ENCODE measurements at regions not wholly inside any gene's neighbourhood (a gene's known extent, or its start where the extent isn't known, plus 50 kb on each side); places are given as distances from the start of the nearest gene placed in this dataset.

GRCh38 chr10:110399965-110400933 lies 95.5 kb upstream of the SMNDC1 start:
- 100% methylated on average over 2 of the region's 7 CpGs for WGBS (ENCODE audit: insufficient coverage)
- intact Hi-C loops (cut with micrococcal nuclease): no loop called here
- Histone ChIP-seq H3K9ac (ENCODE audit: low read length) (no peak overlapping the region), H2AFZ (ENCODE audit: insufficient read depth, low read depth, low read length, poor library complexity, severe bottlenecking) (no peak overlapping the region), H3K27ac (ENCODE audit: low read length in 2 of 2) (no peak overlapping the region), H3K4me3 (ENCODE audit: control extremely low read depth in 1 of 5, extremely low read depth in 1 of 5, insufficient read depth in 1 of 5, low read depth in 2 of 5, low read length in 4 of 5) (no peak overlapping the region), H3K27me3 (replicated peaks in 1 of 4; ENCODE audit: control extremely low read depth in 1 of 4, control insufficient read depth in 3 of 4, insufficient read depth in 4 of 4, low read length in 3 of 4) (peaks cover 0 to 4% (median 2%) of the 10 kb centered on the region in 4 experiments), H3K4me2 (replicated peaks; ENCODE audit: low read depth, low read length, poor library complexity, severe bottlenecking) (no peak overlapping the region), H3K4me1 (ENCODE audit: control insufficient read depth in 2 of 2, insufficient read depth in 2 of 2, low read length in 2 of 2) (no peaks in the 10 kb centered on the region), H3K36me3 (replicated peaks in 1 of 2; ENCODE audit: control extremely low read depth in 1 of 2, control insufficient read depth in 1 of 2, extremely low read depth in 1 of 2, insufficient read depth in 2 of 2, low read length in 1 of 2) (no peaks in the 10 kb centered on the region), H4K20me1 (ENCODE audit: control insufficient read depth, insufficient read depth, low read length, poor library complexity, severe bottlenecking) (no peaks in the 10 kb centered on the region), H3K79me2 (ENCODE audit: control insufficient read depth, insufficient read depth, low read length) (no peaks in the 10 kb centered on the region), H3K9me3 (ENCODE audit: control extremely low read depth in 1 of 3, control insufficient read depth in 2 of 3, insufficient read depth in 1 of 3, low read length in 2 of 3) (no peaks in the 10 kb centered on the region)
- H3K4me1 Mint-ChIP-seq: peaks cover 6% of the 10 kb centered on the region
- ATAC-seq (ENCODE audit: low read depth) (no peak), DNase-seq (no peak)
- peaks cover 15% of the 10 kb centered on the region for H3K27me3 Mint-ChIP-seq
- H3K27ac Mint-ChIP-seq: no peak overlapping the region
- no peak overlapping the region for H3K4me3 Mint-ChIP-seq
- POLR2A ChIA-PET: no interaction called here
- CTCF ChIA-PET: no interaction called here
- TF ChIP-seq EZH2 (IDR thresholded peaks at IDR 0.05; ENCODE audit: borderline replicate concordance, insufficient read depth, low read depth, low read length, poor library complexity, severe bottlenecking): no peak
- TF ChIP-seq, protein P1, sequence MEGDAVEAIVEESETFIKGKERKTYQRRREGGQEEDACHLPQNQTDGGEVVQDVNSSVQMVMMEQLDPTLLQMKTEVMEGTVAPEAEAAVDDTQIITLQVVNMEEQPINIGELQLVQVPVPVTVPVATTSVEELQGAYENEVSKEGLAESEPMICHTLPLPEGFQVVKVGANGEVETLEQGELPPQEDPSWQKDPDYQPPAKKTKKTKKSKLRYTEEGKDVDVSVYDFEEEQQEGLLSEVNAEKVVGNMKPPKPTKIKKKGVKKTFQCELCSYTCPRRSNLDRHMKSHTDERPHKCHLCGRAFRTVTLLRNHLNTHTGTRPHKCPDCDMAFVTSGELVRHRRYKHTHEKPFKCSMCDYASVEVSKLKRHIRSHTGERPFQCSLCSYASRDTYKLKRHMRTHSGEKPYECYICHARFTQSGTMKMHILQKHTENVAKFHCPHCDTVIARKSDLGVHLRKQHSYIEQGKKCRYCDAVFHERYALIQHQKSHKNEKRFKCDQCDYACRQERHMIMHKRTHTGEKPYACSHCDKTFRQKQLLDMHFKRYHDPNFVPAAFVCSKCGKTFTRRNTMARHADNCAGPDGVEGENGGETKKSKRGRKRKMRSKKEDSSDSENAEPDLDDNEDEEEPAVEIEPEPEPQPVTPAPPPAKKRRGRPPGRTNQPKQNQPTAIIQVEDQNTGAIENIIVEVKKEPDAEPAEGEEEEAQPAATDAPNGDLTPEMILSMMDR (IDR thresholded peaks at IDR 0.05): no peak
- no peaks in the 10 kb centered on the region for H3K9me3 Mint-ChIP-seq (ENCODE audit: insufficient read depth)

GRCh38 chr10:110401401-110402076 lies 96.2 kb upstream of the DUSP5 start:
- peaks cover 0 to 8% (median 3%) of the 10 kb centered on the region in 4 experiments for H3K27me3 ChIP-seq (replicated peaks in 1 of 4; ENCODE audit: control extremely low read depth in 1 of 4, control insufficient read depth in 3 of 4, insufficient read depth in 4 of 4, low read length in 3 of 4)
- Mint-ChIP-seq H3K9me3 (ENCODE audit: insufficient read depth) (no peaks in the 10 kb centered on the region), H3K27me3 (peaks cover 25% of the 10 kb centered on the region), H3K4me3 (no peak overlapping the region), H3K4me1 (no peaks in the 10 kb centered on the region), H3K27ac (no peak overlapping the region)
- POLR2A ChIA-PET: no interaction called here
- intact Hi-C loops (cut with micrococcal nuclease): no loop called here
- H3K9ac ChIP-seq (ENCODE audit: low read length): no peak overlapping the region
- WGBS (ENCODE audit: insufficient coverage): 88% methylated on average over 1 of the region's 3 CpGs
- no peaks in the 10 kb centered on the region for H4K20me1 ChIP-seq (ENCODE audit: control insufficient read depth, insufficient read depth, low read length, poor library complexity, severe bottlenecking)
- CTCF ChIA-PET: interaction anchor here (1.0 kb wide), 1 partner anchor 25 kb away, joined by 3 read pairs; no protein-coding TSS in a partner anchor
- no peak overlapping the region for H3K4me3 ChIP-seq (ENCODE audit: control extremely low read depth in 1 of 5, extremely low read depth in 1 of 5, insufficient read depth in 1 of 5, low read depth in 2 of 5, low read length in 4 of 5)
- no peaks in the 10 kb centered on the region for H3K4me1 ChIP-seq (ENCODE audit: control insufficient read depth in 2 of 2, insufficient read depth in 2 of 2, low read length in 2 of 2)
- no peak overlapping the region for H3K4me2 ChIP-seq (replicated peaks; ENCODE audit: low read depth, low read length, poor library complexity, severe bottlenecking)
- ATAC-seq (ENCODE audit: low read depth): no peak
- DNase-seq: no peak
- H3K36me3 ChIP-seq (replicated peaks in 1 of 2; ENCODE audit: control extremely low read depth in 1 of 2, control insufficient read depth in 1 of 2, extremely low read depth in 1 of 2, insufficient read depth in 2 of 2, low read length in 1 of 2): no peaks in the 10 kb centered on the region
- H2AFZ ChIP-seq (ENCODE audit: insufficient read depth, low read depth, low read length, poor library complexity, severe bottlenecking): no peak overlapping the region
- TF ChIP-seq, protein P1 (IDR thresholded peaks at IDR 0.05): no peak
- no peak for TF ChIP-seq EZH2 (IDR thresholded peaks at IDR 0.05; ENCODE audit: borderline replicate concordance, insufficient read depth, low read depth, low read length, poor library complexity, severe bottlenecking)
- no peak overlapping the region for H3K27ac ChIP-seq (ENCODE audit: low read length in 2 of 2)
- H3K79me2 ChIP-seq (ENCODE audit: control insufficient read depth, insufficient read depth, low read length): no peaks in the 10 kb centered on the region
- H3K9me3 ChIP-seq (ENCODE audit: control extremely low read depth in 1 of 3, control insufficient read depth in 2 of 3, insufficient read depth in 1 of 3, low read length in 2 of 3): no peaks in the 10 kb centered on the region

Measured in B cell (primary cell).